ENCODE measurements at regions not wholly inside any gene's neighbourhood (a gene's known extent, or its start where the extent isn't known, plus 50 kb on each side); places are given as distances from the start of the nearest gene placed in this dataset.

DNA sequence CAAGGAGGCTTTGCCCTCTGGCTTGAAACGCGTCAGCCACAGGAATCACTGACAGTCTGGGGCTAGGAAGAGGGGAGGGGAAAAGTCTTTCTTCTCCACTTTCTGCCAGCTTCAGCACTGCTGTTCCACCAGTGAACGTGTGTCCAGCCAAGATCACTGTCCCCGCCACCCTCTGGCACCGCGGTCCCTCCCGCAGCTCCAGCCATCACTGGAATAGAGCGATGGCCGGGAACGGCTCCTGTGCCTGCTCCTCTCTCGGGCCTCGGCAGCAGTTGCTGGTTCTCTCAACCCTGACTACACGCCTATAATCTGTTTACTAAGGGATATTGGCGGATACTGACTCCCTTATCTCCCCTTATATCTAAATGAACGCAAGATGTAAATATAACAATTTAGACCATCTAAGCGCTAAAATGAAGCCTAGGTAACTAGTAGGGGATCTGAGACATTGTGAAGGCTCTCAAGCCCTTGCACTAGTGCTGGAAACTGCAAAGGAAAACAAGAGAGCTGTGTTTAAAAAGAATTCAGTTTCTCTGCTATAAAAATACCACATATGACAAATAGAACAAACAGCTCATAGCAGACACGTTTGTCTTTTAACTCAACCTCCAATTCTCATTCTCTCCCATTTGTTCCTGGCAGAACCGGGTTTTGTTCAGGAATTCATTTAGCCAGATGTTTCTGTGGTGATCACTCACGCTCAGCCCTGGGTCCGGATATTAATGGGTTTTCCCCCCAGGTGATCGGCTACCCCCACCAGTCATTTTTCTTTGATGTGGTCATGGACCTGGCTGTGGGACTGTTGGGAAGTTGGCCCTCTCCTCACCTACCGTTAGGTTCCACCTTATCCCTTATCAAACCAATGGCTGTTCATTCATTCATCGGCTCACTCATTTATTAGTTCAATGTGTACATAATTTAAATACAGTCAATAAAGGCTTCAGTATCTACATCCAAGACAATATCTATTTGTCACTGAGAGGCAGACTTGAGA, 149.8 kb downstream of the MED10 start:
- no peak for DNase-seq

GRCh38 chr5:6225121-6225607, 153.2 kb downstream of the MED10 start:
- no peak for DNase-seq

GRCh38 chr5:6224406-6224805, 153.9 kb downstream of the MED10 start:
- no peak for DNase-seq

DNA sequence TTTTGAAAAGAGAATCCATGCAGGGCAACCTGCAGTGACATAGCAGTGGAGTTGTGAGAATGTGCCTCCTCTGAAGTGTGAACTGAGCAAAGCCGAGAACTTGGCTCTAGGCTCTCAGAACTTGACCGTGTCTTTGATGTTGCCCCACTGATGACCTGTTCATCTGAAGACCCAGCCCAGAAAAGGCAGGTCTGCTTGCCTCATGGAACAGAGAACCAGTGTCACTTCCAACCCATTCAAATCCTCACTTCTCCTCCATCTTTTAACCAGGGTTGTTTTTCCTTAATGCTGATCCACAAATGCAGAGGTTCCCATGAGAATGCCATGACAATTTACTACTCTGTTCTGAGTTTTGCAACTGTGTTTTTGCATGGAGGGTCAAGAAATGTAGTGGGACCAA, 155.4 kb downstream of the MED10 start:
- DNase-seq = no peak

- no peak for DNase-seq
Observed at GRCh38 chr5:6222121-6222520, 156.2 kb downstream of the MED10 start.

DNA sequence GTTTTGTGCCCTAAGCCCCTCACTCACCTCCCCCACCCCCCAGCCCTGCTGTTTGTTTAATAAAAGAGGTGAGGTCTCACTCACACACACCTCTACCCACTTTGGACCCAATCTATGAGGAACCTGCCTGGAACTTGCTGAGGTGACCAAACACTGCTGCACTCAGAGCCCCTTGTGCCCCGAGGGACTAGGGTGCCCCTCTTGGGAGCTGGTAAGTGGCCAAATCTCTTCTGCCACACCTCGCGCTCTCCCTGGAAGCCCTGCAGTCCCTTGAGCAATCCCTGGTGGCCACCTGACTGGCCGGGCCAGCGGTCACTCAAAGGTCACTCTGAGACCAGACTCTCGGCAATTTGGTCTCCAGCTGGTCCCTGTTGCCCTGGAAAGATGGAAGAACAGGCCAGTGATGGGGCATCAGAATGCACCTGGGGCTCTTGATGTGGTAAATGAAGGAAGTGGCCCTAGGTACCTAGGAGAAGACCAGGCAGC, 157.2 kb downstream of the MED10 start:
- DNase-seq = no peak

DNA sequence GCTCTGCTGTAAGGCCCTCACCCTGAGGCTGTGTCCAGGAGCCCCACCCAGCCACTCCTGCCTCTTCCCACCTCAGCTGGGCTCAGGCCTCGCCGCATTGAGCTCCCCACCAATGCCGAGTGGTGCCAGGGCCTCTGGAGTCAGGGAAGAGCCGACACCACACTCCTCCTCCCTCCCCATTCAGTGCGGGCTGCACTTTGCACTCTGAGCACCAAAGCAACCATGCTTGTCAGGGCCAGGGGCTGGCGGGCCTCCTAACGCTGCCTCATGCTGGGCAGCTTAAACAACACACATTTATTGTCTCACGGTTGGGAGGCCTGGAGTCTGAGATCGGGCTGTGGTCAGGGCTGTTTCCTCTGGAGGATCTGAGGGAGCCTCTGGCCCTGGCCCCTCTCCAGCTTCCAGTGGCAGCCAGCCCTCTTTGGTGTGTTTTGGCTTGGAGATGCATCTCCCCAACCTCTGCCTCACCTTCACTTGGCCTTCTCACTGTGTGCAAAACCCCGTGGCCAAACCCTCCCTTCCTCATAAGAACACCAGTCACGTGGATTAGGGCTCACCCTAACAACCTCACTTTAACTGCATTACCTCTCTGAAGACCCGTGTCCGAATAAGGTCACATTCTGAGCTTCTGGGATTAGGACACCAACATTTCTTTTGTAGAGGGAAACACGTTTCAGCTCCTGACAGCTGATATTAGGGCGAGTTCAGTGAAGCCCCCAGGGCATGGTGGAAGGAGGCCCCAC, 157.8 kb downstream of the MED10 start:
- no peak for DNase-seq

DNA sequence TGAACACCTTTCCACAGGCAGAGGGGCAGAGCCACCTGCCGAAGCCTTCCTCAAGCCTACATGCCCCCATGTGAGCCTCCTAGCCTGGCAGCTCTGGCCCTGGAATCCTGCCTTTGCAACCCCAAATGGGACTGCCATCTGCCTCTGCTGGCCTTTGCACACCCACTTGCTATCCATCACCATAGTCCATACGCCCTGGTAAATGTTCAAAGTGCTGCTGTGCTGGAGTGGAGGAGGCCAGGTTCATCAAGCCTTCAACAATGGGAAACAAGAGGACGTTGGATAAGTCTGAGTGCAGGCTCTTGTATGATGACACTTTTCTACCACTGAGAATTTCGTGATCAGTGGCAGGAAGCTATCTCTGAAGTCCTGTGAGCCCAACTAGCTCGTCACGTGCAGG, 159.8 kb downstream of the MED10 start:
- DNase-seq = no peak

DNA sequence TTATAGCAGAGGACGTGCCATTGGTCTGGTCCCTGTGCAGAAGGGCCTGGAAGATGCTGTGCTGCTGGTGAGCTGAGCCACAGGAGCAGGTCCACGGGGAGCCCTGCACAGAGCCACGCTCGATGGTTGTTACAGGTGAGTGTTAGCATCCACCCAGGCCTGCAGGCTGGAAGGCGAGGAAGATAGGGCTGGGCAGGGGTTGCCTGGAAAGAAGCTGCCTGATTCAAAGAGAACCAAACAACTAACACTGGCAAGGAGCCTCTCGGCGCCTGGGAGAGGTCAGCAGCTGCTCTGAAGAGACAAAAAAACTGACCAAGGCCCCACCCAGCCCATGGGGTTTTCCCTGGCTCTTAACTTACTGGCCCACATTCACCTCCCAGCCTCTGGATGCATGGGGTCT, 160.2 kb downstream of the MED10 start:
- no peak for DNase-seq

GRCh38 chr5:6216471-6217075, 161.8 kb downstream of the MED10 start:
- no peak for DNase-seq

- no peak for DNase-seq
Observed at GRCh38 chr5:6215891-6216290, 162.5 kb downstream of the MED10 start.

DNA sequence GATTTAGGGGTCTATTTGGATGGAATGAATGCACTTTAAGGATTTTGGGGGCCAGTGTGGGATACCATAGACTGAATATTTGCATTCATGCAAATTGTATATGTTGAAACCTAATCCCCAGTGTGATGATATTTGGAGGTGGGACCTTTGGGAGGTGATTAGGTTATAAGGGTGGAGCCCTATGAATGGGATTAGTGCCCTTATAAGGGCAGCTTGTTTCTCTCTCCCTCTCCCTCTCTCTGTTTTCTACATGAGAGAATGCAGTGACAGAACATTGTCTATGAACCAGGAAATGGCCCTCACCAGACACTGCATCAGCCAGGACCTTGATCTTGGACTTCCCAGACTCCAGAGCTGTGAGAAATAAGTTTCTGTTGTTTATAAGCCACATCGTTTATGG, 166.1 kb downstream of the MED10 start:
- no peak for DNase-seq

DNA sequence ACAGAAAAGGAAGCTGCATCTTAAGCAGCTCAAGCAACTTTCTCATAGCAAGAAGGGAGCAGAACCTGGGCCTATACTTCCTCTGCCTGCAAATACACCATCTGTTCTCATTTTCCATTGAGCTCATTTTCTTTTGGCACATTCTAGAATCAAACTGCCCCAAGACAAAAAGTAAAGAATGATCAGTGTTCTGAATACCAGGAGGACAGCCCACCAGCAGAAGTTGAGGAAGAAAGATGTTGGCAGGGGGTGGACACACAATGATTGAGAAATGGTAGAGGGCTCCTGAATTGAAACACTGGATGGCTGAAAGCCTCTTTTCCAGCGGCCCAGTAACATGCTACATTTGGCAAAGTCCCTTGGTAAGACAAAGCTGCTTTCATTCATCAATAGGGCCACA, 171.8 kb downstream of the MED10 start:
- DNase-seq = no peak

DNA sequence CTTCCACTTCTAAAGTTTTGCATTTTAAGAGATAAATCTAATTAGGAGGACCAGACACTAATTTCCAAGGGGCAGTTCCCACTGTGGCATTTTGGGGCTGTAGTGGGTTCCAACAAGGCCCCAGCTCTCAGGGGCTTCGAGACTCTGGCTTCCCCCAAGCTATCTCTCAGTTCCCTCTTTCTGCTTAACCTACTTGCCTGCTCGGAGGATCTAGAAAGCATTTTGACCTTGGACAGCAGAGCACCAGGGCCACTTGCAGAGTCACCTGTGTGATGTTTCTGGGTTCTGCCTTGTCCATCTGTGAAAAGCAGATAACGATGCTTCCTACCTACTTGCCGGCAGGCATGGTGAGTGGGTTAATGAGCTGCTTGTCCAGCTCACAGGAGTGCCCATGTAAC, 175.4 kb downstream of the MED10 start:
- DNase-seq = no peak

DNA sequence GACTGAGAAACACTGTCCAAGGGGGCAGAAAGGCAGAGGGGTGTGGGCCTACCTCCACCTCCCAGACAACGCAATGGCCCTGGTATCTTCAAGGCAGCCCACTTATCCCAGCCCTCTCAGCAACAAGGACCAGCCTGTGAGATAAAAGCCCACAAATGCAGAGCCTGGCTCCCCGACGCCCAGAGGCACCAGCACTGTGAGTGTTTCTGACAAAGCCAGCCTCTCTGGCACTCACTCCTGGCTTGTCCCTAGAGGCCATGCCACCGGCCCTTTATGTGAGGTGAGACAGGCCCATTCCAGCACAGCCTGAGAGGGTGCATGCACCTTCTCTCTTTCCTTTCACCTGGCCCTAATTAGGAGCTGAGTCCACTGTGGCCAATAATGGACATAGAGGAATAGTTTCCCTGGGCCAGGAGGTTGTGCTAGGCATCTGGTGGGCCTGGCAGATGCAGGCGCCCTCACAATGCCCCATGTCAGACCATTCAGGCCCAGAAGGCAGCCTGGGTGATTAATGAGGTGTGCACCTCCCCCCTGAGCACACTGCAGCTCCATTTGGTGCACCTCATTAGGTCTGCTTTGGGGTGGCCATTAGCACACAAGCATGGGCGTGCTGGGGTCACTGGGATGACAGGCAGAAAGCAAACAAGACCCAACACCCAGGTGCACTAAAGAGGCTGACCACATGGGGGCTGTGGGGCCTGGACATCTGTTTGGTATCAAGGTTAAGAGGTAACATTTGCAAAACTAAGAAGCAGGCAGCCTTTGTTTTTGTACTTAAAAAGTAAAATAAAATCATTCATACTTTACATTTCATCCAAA, 176.0 kb downstream of the MED10 start:
- peak; percentile 8 for DNase-seq

DNA sequence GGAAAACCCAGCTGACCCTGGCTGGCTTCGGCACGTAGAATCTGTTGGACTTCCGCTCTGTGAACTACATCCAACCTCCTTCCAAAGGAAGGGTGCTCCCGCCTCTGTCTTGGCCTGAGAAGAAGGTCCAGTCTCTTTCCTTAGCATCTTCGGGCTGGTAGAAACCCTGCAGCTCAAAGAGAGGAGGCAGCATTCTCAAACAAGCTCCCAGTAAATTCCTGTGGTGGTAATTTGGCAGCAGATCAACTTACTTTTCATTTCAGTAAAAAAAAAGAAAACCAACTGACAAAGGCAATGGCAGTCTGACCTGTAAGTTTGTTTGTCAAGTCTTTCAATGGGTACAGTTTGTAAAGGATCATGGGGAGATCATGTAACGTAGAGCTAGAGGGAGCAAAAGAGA, 176.7 kb downstream of the MED10 start:
- no peak for DNase-seq

DNA sequence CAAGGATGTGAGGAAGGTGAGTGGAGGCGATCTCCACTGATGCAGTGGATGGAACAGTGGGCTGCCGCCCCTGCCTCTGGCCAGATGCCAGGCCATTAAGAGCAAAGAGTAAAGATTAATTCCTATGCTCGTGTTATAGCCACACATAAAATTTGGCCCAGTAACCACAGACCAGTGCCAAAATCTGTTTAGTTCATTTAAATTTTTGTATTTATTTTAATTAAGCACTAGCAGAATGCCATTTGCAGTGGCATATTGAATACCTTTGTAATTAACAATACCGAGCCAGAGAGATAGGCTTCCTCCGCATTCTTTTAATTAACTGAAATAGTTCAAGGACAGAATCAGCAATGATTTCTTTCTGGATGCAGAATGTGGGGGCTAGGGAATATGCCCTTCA, 179.8 kb downstream of the MED10 start:
- no peak for DNase-seq

- no peak for DNase-seq
Observed at GRCh38 chr5:6197427-6197826, 180.9 kb downstream of the MED10 start.

DNA sequence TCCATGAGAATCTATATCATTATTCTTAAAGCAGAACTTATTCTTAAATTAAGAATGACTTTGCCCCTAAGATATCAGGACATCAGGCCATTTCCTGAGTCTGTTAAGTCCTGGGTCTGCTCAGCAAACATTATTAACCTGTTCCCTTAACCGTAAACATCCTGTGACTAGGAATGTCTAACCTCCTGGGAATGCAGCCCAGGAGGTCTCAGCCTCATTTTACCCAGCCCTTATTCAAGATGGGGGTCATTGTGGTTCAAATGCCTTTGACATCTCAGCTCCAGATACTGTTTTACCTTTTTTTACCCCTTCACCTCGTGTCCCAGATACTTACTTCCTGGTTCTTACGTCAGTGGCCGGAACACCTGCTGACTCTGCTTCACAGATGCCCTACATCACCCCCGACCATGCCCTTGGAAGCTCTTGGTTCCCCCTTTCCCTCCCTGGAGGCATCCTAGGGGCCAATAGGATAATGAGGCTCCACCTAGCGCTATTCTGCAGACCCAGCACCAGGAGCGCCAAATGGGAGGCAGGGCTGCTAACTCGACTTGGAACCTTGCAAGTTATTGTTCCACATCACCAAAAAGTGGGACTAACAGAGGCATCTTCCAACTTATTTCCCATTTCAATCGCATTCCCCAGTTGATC, 182.5 kb downstream of the MED10 start:
- no peak for DNase-seq

DNA sequence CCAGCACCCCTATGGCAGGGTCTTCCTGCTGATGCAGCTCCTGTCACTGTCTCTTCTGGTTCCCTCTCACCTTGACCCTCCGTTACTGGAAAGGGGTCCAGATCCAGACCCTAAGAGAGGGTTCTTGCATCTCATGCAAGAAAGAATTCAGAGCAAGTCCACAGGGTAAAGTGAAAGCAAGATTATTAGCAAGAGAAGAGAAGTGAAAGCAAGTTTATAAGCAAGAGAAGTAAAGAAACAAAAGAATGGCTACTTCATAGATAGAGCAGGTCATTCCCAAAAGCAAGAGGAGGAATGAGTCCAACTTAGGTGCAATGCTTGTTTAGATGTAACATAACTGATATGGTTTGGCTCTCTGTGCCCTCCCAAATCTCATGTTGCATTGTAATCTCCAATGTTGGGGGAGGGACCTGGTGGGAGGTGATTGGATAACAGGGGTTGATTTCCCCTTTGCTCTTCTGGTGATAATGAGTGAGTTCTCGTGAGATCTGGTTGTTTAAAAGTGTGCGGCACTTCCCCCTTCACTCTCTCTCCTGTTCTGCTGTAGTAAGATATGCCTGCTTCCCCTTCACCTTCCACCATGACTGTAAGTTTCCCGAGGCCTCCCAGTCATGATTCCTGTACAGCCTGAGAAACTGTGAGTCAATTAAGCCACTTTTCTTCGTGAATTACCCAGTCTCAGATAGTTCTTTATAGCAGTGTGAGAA, 183.3 kb downstream of the MED10 start:
- DNase-seq = no peak

GRCh38 chr5:6194261-6194875, 184.0 kb downstream of the MED10 start:
- DNase-seq = no peak
